Activated CD8-positive, alpha-beta T cell treated with anti-CD3 and anti-CD28 coated beads, Interleukin-2, amount 10 ng/mL, durations not matched to agents 7 days and 5 days (primary cell): ENCODE measurements at regions not wholly inside any gene's neighbourhood (a gene's known extent, or its start where the extent isn't known, plus 50 kb on each side); places are given as distances from the start of the nearest gene placed in this dataset.

ENCODE experiments used
- ATAC-seq: fragments of 150-1000 bp; cut with Tn5 transposase; one replicate; pipeline ENCODE4 v1.10.0; 2021; ENCODE audit warnings: moderate library complexity
- CTCF ChIA-PET: fragments of 350-600 bp; sonication (Branson Sonifier 250); formaldehyde crosslinking; loops from one replicate; lab custom pipeline; 2021; ENCODE audit warnings: antibody characterized with exemption; lab: Charles Lee
- POLR2A ChIA-PET: fragments of 350-600 bp; sonication (Branson Sonifier 250); formaldehyde crosslinking; loops from one replicate; lab custom pipeline; 2021; ENCODE audit warnings: antibody characterized with exemption; lab: Charles Lee
- DNase-seq: peaks from one replicate; pipeline ENCODE4 v3.0.0-alpha.2; 2020
- H3K27ac Mint-ChIP-seq: one replicate; pipeline ENCODE4 v1.8.0; 2021; ENCODE audit warnings: mild to moderate bottlenecking, mixed read lengths
- H3K27me3 Mint-ChIP-seq: one replicate; pipeline ENCODE4 v1.8.0; 2021; ENCODE audit warnings: low read depth, mixed read lengths
- H3K36me3 Mint-ChIP-seq: one replicate; pipeline ENCODE4 v1.8.0; 2021; ENCODE audit warnings: low read depth, mixed read lengths
- H3K4me1 Mint-ChIP-seq: one replicate; pipeline ENCODE4 v1.8.0; 2021; ENCODE audit warnings: low read depth, mixed read lengths
- H3K4me3 Mint-ChIP-seq: one replicate; pipeline ENCODE4 v1.8.0; 2021; ENCODE audit warnings: mild to moderate bottlenecking, mixed read lengths
- H3K9me3 Mint-ChIP-seq: one replicate; pipeline ENCODE4 v1.8.0; 2022; ENCODE audit warnings: mixed read lengths; ENCODE audit not compliant: insufficient read depth

DNA sequence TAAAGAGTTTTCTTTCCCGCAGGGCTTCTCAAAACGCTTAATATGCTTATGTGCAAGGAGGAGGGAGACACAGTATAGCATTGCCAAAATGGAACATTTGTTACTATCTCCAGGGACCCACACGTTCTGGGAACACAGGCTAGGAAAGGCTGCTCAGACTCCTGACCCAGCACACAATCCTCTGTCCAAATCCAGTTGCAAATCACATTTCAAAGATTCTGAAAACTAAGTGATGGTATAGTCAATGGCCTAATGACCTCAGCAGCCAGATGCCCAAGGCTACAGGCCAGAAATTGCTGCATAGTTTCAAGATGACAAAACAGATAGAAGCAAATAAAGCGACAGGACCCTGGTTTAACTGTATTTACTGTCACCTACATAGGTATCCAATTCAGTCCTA lies 97.0 kb upstream of the GRIP1 start:
- Mint-ChIP-seq H3K4me3 (no peak overlapping the region), H3K27ac (no peak overlapping the region), H3K4me1 (peaks cover 46% of the 10 kb centered on the region), H3K9me3 (peaks cover 8% of the 10 kb centered on the region), H3K27me3 (peaks cover 32% of the 10 kb centered on the region), H3K36me3 (peaks cover 16% of the 10 kb centered on the region)
- CTCF ChIA-PET = interaction anchor here (0.9 to 1.0 kb wide), 2 partner anchors 11 to 15 kb away, joined by 3 to 5 read pairs; no protein-coding TSS in a partner anchor
- ATAC-seq (no peak), DNase-seq (no peak)
- POLR2A ChIA-PET = no interaction called here

DNA sequence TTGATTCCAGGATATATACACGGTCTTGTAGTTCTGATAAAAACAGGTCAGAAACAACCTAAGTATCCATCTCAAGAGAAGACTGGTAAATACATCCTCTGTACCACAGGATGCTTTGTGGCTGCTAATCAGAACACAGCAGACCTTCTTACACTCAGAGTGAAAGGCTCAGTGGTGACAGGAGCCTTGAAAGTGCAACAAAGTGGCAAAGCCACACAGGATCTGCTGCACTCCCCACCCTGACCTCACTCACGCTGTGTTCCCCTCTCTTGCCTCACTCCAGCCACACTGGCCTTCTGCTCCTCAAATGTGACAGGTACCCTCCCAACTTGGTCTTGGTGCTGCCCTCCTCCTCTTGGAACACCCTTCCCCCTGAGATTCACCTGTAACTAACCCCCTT lies 98.1 kb upstream of the GRIP1 start:
- DNase-seq = peak; percentile 88
- H3K27me3 Mint-ChIP-seq = peaks cover 33% of the 10 kb centered on the region
- peak overlapping the region; percentile 85 for H3K27ac Mint-ChIP-seq
- peak overlapping the region; percentile 44 for H3K4me3 Mint-ChIP-seq
- ChIA-PET CTCF (no interaction called here), POLR2A (no interaction called here)
- H3K4me1 Mint-ChIP-seq = peaks cover 46% of the 10 kb centered on the region
- peaks cover 8% of the 10 kb centered on the region for H3K9me3 Mint-ChIP-seq
- ATAC-seq = peak; percentile 100
- H3K36me3 Mint-ChIP-seq = peaks cover 16% of the 10 kb centered on the region

DNA sequence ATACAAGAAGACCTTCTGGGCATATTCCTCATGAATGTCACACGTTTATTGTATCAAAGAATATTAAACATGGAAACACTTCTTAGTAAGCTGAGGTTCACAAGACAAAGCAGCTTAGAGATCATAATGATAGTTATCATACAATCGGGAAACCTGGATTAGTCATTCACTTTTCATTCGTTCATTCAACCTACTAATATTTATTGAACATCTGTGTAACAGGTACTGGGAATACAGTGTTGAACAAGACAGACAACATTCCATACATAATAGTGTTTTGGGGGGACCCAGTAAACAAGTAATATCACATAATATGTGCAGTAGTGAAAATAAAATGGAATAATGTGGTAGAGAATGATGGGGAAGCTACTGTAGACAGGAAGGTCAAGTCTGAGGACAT lies 100.6 kb upstream of the GRIP1 start:
- H3K9me3 Mint-ChIP-seq = peaks cover 8% of the 10 kb centered on the region
- DNase-seq = no peak

DNA sequence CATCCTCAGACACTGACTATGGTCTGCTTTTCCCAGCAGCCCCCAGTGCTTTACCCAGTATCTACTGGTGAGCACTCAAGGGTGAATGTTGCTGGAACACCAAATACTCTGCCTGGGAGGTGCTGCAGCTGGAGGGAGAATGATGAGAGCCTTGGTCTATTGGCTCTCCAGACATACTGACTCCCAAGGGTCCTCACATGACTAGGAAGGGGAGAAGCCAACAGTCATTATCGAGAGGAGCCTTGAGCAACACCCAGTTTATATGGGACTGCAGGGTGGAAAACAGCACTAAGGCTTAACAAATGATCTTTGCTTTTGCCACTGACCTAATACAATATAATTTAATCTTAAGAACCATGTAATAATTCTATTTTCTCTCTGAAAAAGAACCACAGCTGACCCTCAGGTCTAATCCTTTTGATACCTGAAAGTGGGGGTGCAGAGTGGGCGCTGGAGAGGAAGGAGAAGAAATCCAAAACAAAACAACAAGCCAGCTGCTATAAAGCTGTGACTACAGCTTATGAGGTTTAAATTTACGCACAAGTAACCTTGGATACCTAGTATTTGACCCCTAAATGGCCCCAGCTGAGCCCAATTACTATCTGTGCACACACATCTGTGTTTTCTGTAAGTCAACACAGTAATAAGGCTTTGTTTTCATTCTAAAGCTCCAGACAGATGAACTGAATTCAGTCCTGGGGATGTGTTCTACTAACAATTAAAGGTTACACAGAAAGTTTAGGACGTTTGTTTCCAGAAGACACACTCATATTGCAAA lies 107.8 kb upstream of the GRIP1 start:
- DNase-seq (no peak), ATAC-seq (no peak)
- POLR2A ChIA-PET = no interaction called here
- CTCF ChIA-PET = no interaction called here
- H3K4me1 Mint-ChIP-seq = peaks cover 2% of the 10 kb centered on the region
- H3K4me3 Mint-ChIP-seq = no peak overlapping the region
- H3K27me3 Mint-ChIP-seq = peaks cover 5% of the 10 kb centered on the region
- no peaks in the 10 kb centered on the region for H3K36me3 Mint-ChIP-seq
- H3K27ac Mint-ChIP-seq = no peak overlapping the region
- no peaks in the 10 kb centered on the region for H3K9me3 Mint-ChIP-seq

More for the DNA sequence above, 100.6 kb upstream of the GRIP1 start:
- Mint-ChIP-seq H3K27ac (no peak overlapping the region), H3K4me1 (peaks cover 45% of the 10 kb centered on the region), H3K27me3 (peaks cover 26% of the 10 kb centered on the region), H3K36me3 (peaks cover 10% of the 10 kb centered on the region), H3K4me3 (no peak overlapping the region)
- no peak for ATAC-seq
- ChIA-PET POLR2A (no interaction called here), CTCF (interaction anchor here (1.2 to 1.8 kb wide), 2 partner anchors 50 to 82 kb away, joined by 3 to 4 read pairs; no protein-coding TSS in a partner anchor)

DNA sequence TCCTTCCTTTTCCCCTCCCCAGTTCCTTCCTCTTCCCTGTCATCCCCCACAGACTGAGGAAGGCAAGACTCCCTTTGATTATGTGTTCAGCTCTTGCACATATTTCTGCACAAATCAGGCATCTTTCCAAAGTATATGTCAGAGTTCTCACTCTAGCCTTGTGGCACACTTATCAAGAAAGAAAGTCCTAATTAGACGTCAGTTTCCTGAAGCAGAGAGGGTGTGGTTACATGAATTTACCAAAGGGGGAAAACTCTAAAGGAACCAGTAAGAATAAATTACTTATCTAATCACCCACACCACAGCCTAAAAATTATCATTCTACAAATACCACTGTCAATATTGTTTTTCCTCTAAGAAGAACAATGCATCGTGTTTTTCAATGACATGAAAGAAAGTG lies 120.7 kb upstream of the GRIP1 start:
- ATAC-seq = no peak
- ChIA-PET POLR2A (no interaction called here), CTCF (interaction anchor here (1.1 kb wide), 1 partner anchor 12 kb away, joined by 4 read pairs; no protein-coding TSS in a partner anchor)
- H3K4me1 Mint-ChIP-seq = peaks cover 4% of the 10 kb centered on the region
- no peaks in the 10 kb centered on the region for H3K36me3 Mint-ChIP-seq
- no peak for DNase-seq
- no peaks in the 10 kb centered on the region for H3K9me3 Mint-ChIP-seq
- no peak overlapping the region for H3K27ac Mint-ChIP-seq
- H3K4me3 Mint-ChIP-seq = no peak overlapping the region
- peaks cover 14% of the 10 kb centered on the region for H3K27me3 Mint-ChIP-seq

DNA sequence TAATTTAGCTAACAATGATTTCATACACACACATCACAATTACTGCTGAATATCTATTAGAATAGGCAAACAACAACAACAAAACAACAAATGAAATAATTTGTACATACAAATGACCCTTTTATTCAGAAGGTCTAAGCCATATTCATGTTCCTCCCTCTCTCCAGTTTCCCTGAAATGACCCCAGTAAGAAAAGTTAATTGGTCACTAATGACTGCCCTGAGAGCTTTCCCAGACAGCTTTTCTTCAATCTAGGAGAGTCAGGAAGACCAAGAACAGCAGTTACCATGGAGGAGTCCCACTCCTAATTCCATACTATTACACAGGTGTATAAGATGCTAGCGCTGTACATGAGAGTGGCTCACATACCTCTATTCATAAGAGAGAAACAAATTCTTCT lies 121.2 kb upstream of the GRIP1 start:
- H3K4me3 Mint-ChIP-seq = no peak overlapping the region
- ATAC-seq (no peak), DNase-seq (no peak)
- no peak overlapping the region for H3K27ac Mint-ChIP-seq
- no peaks in the 10 kb centered on the region for H3K9me3 Mint-ChIP-seq
- ChIA-PET CTCF (interaction anchor here (1.1 kb wide), 1 partner anchor 11 kb away, joined by 4 read pairs; no protein-coding TSS in a partner anchor), POLR2A (no interaction called here)
- H3K27me3 Mint-ChIP-seq = peaks cover 14% of the 10 kb centered on the region
- H3K4me1 Mint-ChIP-seq = peaks cover 4% of the 10 kb centered on the region
- no peaks in the 10 kb centered on the region for H3K36me3 Mint-ChIP-seq

DNA sequence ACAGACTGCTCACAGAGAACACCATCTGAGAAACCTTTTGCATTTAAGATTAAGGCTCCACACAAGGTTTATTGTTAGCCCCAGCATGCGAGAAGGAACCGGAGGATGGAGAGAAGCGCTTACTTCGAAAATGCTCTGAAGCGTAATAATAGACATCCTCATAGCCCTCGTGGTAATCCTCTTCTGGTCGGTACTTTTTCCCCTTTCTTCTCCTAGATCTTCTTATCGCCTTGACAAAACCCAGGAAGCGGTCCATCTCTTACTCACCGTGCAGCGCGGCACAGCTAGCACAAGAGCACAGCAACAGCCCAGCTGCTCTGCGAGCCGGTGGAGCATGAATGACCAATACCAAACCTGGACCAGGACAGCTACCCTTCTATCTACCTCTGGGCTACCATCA lies 125.1 kb upstream of the GRIP1 start:
- H3K27me3 Mint-ChIP-seq = peaks cover 9% of the 10 kb centered on the region
- no peaks in the 10 kb centered on the region for H3K36me3 Mint-ChIP-seq
- ATAC-seq = no peak
- no peak overlapping the region for H3K4me3 Mint-ChIP-seq
- H3K4me1 Mint-ChIP-seq = peaks cover 4% of the 10 kb centered on the region
- ChIA-PET CTCF (interaction anchor here (1.0 kb wide), 1 partner anchor 85 kb away, joined by 3 read pairs; no protein-coding TSS in a partner anchor), POLR2A (no interaction called here)
- H3K27ac Mint-ChIP-seq = no peak overlapping the region
- no peaks in the 10 kb centered on the region for H3K9me3 Mint-ChIP-seq
- no peak for DNase-seq

DNA sequence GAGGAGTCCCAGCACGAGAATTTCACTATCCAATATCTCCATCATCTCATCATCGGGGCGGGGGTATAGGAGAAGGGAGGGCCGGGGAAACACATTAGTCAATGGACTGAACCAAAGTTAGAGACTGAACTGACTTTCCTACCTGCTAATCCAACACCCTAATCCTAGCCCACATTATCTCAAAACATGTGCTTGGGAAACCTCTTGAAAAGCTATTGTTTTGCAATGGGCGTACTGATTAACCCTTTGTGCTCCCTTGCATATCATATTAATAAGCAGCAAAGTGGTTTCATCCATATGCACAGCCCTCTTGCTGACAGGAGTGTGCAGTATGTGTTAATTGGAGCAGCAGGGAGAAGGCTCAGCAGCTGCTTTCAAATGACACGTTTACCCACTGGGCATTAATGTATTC lies 125.7 kb upstream of the GRIP1 start:
- H3K4me3 Mint-ChIP-seq = no peak overlapping the region
- H3K27ac Mint-ChIP-seq = no peak overlapping the region
- no peaks in the 10 kb centered on the region for H3K9me3 Mint-ChIP-seq
- POLR2A ChIA-PET = no interaction called here
- peaks cover 9% of the 10 kb centered on the region for H3K27me3 Mint-ChIP-seq
- H3K36me3 Mint-ChIP-seq = no peaks in the 10 kb centered on the region
- ATAC-seq (no peak), DNase-seq (no peak)
- H3K4me1 Mint-ChIP-seq = peaks cover 2% of the 10 kb centered on the region
- CTCF ChIA-PET = interaction anchor here (1.0 kb wide), 1 partner anchor 57 kb away, joined by 3 read pairs; no protein-coding TSS in a partner anchor

DNA sequence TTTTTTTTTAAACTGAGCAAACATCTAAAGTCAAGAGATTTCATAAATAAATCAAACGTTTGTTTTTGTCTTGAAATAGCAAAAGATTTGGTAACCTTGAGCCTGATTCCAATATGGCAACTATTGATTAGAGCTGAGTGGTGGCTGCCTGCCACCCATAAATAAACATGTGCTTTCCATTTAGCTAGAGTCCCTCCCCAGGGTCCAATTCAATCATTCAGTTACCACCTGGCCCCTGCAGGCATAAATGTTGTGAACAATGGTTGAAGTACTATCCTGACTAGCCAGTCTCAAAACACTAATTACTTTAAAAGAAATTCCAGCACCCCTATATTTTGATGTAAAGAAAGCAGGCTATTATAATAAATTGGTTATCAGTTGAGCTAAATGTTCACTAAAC lies 129.7 kb upstream of the GRIP1 start:
- Mint-ChIP-seq H3K4me3 (no peak overlapping the region), H3K36me3 (no peaks in the 10 kb centered on the region), H3K4me1 (peaks cover 10% of the 10 kb centered on the region), H3K27ac (no peak overlapping the region), H3K27me3 (peaks cover 8% of the 10 kb centered on the region), H3K9me3 (no peaks in the 10 kb centered on the region)
- no peak for ATAC-seq
- DNase-seq = no peak
- POLR2A ChIA-PET = no interaction called here
- CTCF ChIA-PET = interaction anchor here (1.5 kb wide), 1 partner anchor 14 kb away, joined by 3 read pairs; no protein-coding TSS in a partner anchor

DNA sequence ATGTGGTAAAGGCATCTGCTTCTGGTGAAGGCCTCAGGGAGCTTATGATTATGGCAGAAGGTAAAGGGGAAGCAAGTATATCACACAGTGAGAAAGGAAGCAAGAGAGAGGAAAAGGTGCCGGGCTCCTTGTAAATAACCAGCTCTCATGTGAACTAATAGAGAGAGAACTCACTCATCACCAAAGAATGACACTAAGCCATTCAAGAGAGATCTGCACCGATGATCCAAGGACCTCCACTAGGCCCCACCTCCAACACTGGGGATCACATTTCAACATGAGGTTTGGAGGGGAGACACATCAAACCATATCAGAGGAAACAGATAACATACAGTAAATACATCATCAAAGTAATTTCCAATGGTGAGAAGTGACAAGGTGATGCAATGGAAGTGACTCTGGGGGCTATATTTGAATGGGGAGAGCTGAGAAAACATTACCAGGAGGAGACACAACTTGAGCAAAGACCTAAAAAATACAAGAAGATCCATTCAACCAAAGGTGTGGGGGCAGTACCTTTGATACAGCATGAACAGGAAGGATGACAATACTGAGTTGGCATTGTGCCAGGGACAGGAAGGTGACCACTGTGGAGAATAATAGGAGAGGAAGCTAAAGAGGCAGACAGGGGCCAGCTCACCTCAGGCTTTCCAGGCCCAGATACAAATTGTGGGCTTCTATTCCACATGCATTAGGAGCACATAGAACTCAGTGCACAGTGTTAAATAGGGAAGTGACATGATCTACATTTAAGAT lies 134.4 kb upstream of the GRIP1 start:
- POLR2A ChIA-PET = no interaction called here

DNA sequence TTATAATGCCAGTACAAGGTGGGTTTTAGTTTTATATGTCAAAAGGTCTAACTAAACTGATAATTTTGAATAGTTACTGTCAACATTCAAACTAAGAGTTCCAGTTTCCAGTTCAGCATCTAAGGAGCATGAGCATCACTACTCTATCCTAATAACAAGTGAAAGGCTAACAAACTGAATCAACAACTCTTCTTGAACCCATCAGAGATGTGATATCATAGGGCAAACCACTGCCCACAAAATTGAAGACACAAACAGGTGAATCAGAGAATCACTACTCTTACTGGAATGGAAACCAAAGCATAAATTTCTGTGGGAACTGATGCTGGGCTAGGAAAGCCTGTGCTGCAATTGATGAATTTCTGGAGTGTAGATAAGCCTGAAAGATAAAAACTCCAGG lies 140.7 kb upstream of the GRIP1 start:
- no peaks in the 10 kb centered on the region for H3K27me3 Mint-ChIP-seq
- ATAC-seq (no peak), DNase-seq (no peak)
- H3K36me3 Mint-ChIP-seq = no peaks in the 10 kb centered on the region
- peaks cover 3% of the 10 kb centered on the region for H3K4me1 Mint-ChIP-seq
- no peak overlapping the region for H3K27ac Mint-ChIP-seq
- no peak overlapping the region for H3K4me3 Mint-ChIP-seq
- CTCF ChIA-PET = no interaction called here
- POLR2A ChIA-PET = no interaction called here
- H3K9me3 Mint-ChIP-seq = no peaks in the 10 kb centered on the region

More for the DNA sequence above, 134.4 kb upstream of the GRIP1 start:
- CTCF ChIA-PET = interaction anchor here (2.2 kb wide), 1 partner anchor 16 kb away, joined by 6 read pairs; no protein-coding TSS in a partner anchor
- no peak overlapping the region for H3K27ac Mint-ChIP-seq
- H3K4me3 Mint-ChIP-seq = no peak overlapping the region
- ATAC-seq (peak; percentile 30), DNase-seq (peak; percentile 34)
- no peaks in the 10 kb centered on the region for H3K36me3 Mint-ChIP-seq
- H3K4me1 Mint-ChIP-seq = peaks cover 13% of the 10 kb centered on the region
- H3K9me3 Mint-ChIP-seq = no peaks in the 10 kb centered on the region
- peaks cover 2% of the 10 kb centered on the region for H3K27me3 Mint-ChIP-seq

DNA sequence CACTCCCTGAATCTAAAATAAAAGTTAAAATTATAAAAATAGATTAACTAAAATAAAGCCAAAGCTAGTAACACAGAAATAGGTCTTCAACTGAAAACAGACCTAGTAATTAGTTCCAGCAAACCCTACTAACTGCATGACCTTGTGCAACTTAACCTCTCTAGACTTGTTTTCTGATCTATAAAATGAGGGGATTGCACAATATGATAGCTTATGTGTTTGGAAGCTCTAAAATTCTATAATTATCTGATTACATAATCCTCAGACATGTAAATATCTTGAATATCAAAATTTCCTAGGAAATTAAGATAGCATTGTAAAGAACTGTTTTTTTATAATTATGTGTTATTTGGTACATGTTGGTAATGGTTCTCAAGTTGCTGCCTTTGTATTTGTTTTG lies 144.1 kb upstream of the GRIP1 start:
- ATAC-seq = no peak
- Mint-ChIP-seq H3K4me3 (no peak overlapping the region), H3K9me3 (no peaks in the 10 kb centered on the region), H3K27ac (no peak overlapping the region), H3K4me1 (peaks cover 5% of the 10 kb centered on the region), H3K27me3 (no peaks in the 10 kb centered on the region), H3K36me3 (peaks cover 5% of the 10 kb centered on the region)
- no peak for DNase-seq
- POLR2A ChIA-PET = no interaction called here
- CTCF ChIA-PET = interaction anchor here (1.7 kb wide), 1 partner anchor 15 kb away, joined by 3 read pairs; no protein-coding TSS in a partner anchor
